K562 (cell line): ENCODE measurements at regions not wholly inside any gene's neighbourhood (a gene's known extent, or its start where the extent isn't known, plus 50 kb on each side); places are given as distances from the start of the nearest gene placed in this dataset.

Source experiments
- CBFA2T3 ChIP-seq: fragments of 450-650 bp; IDR thresholded peaks from 2 replicates; pipeline ENCODE4 v1.6.1; 2017
- CBX8 ChIP-seq: fragments of 200-600 bp; sonication (generic); IDR thresholded peaks from 2 replicates; pipeline ENCODE4 v1.6.1; 2012; ENCODE audit warnings: borderline replicate concordance, mixed run types, low read depth, mild to moderate bottlenecking, moderate library complexity, mixed read lengths, low read length, control low read depth, inconsistent platforms; ENCODE audit not compliant: poor library complexity, severe bottlenecking; ENCODE audit errors: extremely low read depth
- CTCF ChIP-seq, 3 experiments: IDR thresholded peaks in 2 of 3; conservative IDR thresholded peaks in 1 of 3; 2 replicates each; pipeline ENCODE4 v1.5.1; 2011 to 2012; ENCODE audit warnings: low read length in 3 of 3, mild to moderate bottlenecking in 3 of 3, control low read depth in 2 of 3, improper control_type of control experiment in 1 of 3, inconsistent platforms in 1 of 3, low read depth in 1 of 3, mixed read lengths in 1 of 3, moderate library complexity in 1 of 3; ENCODE audit not compliant: insufficient read depth in 2 of 3
- ELF4 ChIP-seq: fragments of 450-650 bp; formaldehyde crosslinking; IDR thresholded peaks from 2 replicates; pipeline ENCODE4 v1.4.0; 2022; ENCODE audit warnings: missing genetic modification characterization
- MAFK ChIP-seq: IDR thresholded peaks from 2 replicates; pipeline ENCODE4 v1.6.1; 2011; ENCODE audit warnings: low read length, improper control_type of control experiment
- NCOA1 ChIP-seq: fragments of 450-650 bp; IDR thresholded peaks from 2 replicates; pipeline ENCODE4 v1.6.1; 2016; ENCODE audit warnings: low read depth
- POLR2A ChIP-seq: fragments of 450-650 bp; conservative IDR thresholded peaks from 2 replicates; pipeline ENCODE4 v1.6.1; 2016
- POLR2AphosphoS5 ChIP-seq: IDR thresholded peaks from 2 replicates; pipeline ENCODE4 v1.6.1; 2011; ENCODE audit warnings: mild to moderate bottlenecking, low read depth, low read length, moderate library complexity; ENCODE audit not compliant: control insufficient read depth, insufficient read depth
- SMC3 ChIP-seq: conservative IDR thresholded peaks from 2 replicates; pipeline ENCODE4 v1.6.1; 2011; ENCODE audit warnings: low read depth, low read length, improper control_type of control experiment; ENCODE audit not compliant: insufficient read depth
- SRSF9 ChIP-seq: fragments of 200-400 bp; formaldehyde crosslinking; IDR thresholded peaks from 2 replicates; pipeline ENCODE4 v1.6.1; 2017; ENCODE audit warnings: low read depth, low read length, borderline replicate concordance
- TF ChIP-seq, protein P1 (sequence below): fragments of 250-450 bp; sonication (Bioruptor Pico); IDR thresholded peaks from 2 replicates; pipeline ENCODE4 v1.5.0; 2020; ENCODE audit warnings: mild to moderate bottlenecking, borderline replicate concordance

- no peak for TF ChIP-seq CBFA2T3
- TF ChIP-seq SRSF9, result no peak
- no peak for TF ChIP-seq CTCF (IDR thresholded peaks at IDR 0.05 in 2 of 3, conservative IDR thresholded peaks at IDR 0.05 in 1 of 3; ENCODE audit: insufficient read depth in 2 of 3, low read depth in 1 of 3, low read length in 3 of 3)
- TF ChIP-seq, protein P1, sequence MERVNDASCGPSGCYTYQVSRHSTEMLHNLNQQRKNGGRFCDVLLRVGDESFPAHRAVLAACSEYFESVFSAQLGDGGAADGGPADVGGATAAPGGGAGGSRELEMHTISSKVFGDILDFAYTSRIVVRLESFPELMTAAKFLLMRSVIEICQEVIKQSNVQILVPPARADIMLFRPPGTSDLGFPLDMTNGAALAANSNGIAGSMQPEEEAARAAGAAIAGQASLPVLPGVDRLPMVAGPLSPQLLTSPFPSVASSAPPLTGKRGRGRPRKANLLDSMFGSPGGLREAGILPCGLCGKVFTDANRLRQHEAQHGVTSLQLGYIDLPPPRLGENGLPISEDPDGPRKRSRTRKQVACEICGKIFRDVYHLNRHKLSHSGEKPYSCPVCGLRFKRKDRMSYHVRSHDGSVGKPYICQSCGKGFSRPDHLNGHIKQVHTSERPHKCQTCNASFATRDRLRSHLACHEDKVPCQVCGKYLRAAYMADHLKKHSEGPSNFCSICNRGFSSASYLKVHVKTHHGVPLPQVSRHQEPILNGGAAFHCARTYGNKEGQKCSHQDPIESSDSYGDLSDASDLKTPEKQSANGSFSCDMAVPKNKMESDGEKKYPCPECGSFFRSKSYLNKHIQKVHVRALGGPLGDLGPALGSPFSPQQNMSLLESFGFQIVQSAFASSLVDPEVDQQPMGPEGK, result no peak
- no peak for TF ChIP-seq CBX8
- no peak for TF ChIP-seq ELF4
- no peak for TF ChIP-seq POLR2AphosphoS5
- TF ChIP-seq POLR2A, result no peak
- TF ChIP-seq NCOA1, result no peak
- TF ChIP-seq SMC3, result no peak
- no peak for TF ChIP-seq MAFK
These were observed 1037.0 kb upstream of the SLIT2 start for GRCh38 chr4:19214591-19215186.
